ENCODE measurements at regions not wholly inside any gene's neighbourhood (a gene's known extent, or its start where the extent isn't known, plus 50 kb on each side); places are given as distances from the start of the nearest gene placed in this dataset.

GRCh38 chr2:238666543-238666942 is 181.3 kb upstream of the TWIST2 start:
- no peak for TF ChIP-seq CTCF (IDR thresholded peaks at IDR 0.05)
- no peak for TF ChIP-seq POLR2A (IDR thresholded peaks at IDR 0.05)
- no peak for TF ChIP-seq POLR2AphosphoS5 (IDR thresholded peaks at IDR 0.05; ENCODE audit: insufficient read depth in 1 of 2, low read depth in 1 of 2)
- Histone ChIP-seq H3K9me3 (no peaks in the 10 kb centered on the region), H3K4me3 (no peak overlapping the region), H3K36me3 (no peaks in the 10 kb centered on the region), H3K4me1 (no peaks in the 10 kb centered on the region), H3K27me3 (no peaks in the 10 kb centered on the region), H3K27ac (no peak overlapping the region)
- DNase-seq (ENCODE audit: extremely low spot score in 2 of 2) = no peak
- intact Hi-C loops (cut with DNase I) = no loop called here

GRCh38 chr2:238667008-238667407 is 180.9 kb upstream of the TWIST2 start:
- no peak for DNase-seq (ENCODE audit: extremely low spot score in 2 of 2)

GRCh38 chr2:238667639-238668038 is 180.2 kb upstream of the TWIST2 start:
- DNase-seq (ENCODE audit: extremely low spot score in 2 of 2) = no peak
- H3K4me3 ChIP-seq = no peak overlapping the region
- no peaks in the 10 kb centered on the region for H3K27me3 ChIP-seq
- H3K4me1 ChIP-seq = no peaks in the 10 kb centered on the region
- intact Hi-C loops (cut with DNase I) = no loop called here
- no peak overlapping the region for H3K27ac ChIP-seq
- H3K9me3 ChIP-seq = no peaks in the 10 kb centered on the region
- no peak for TF ChIP-seq CTCF (IDR thresholded peaks at IDR 0.05)
- TF ChIP-seq POLR2AphosphoS5 (IDR thresholded peaks at IDR 0.05; ENCODE audit: insufficient read depth in 1 of 2, low read depth in 1 of 2) = no peak
- no peak for TF ChIP-seq POLR2A (IDR thresholded peaks at IDR 0.05)
- H3K36me3 ChIP-seq = no peaks in the 10 kb centered on the region

More at GRCh38 chr2:238667008-238667407, 180.9 kb upstream of the TWIST2 start:
- H3K36me3 ChIP-seq = no peaks in the 10 kb centered on the region
- no peaks in the 10 kb centered on the region for H3K9me3 ChIP-seq
- no peaks in the 10 kb centered on the region for H3K27me3 ChIP-seq
- no peaks in the 10 kb centered on the region for H3K4me1 ChIP-seq
- H3K27ac ChIP-seq = no peak overlapping the region
- H3K4me3 ChIP-seq = no peak overlapping the region
- TF ChIP-seq POLR2AphosphoS5 (IDR thresholded peaks at IDR 0.05; ENCODE audit: insufficient read depth in 1 of 2, low read depth in 1 of 2) (no peak), CTCF (IDR thresholded peaks at IDR 0.05) (no peak), POLR2A (IDR thresholded peaks at IDR 0.05) (no peak)
- intact Hi-C loops (cut with DNase I) = no loop called here

- intact Hi-C loops (cut with DNase I) = no loop called here
- DNase-seq (ENCODE audit: extremely low spot score in 2 of 2) = peak in 1 of 2 donors; percentile 60
- Histone ChIP-seq H3K27ac (no peak overlapping the region), H3K4me3 (no peak overlapping the region), H3K27me3 (no peaks in the 10 kb centered on the region), H3K36me3 (no peaks in the 10 kb centered on the region), H3K9me3 (no peaks in the 10 kb centered on the region), H3K4me1 (no peaks in the 10 kb centered on the region)
- TF ChIP-seq POLR2AphosphoS5 (IDR thresholded peaks at IDR 0.05; ENCODE audit: insufficient read depth in 1 of 2, low read depth in 1 of 2) (no peak), POLR2A (IDR thresholded peaks at IDR 0.05) (no peak), CTCF (IDR thresholded peaks at IDR 0.05) (no peak)
Observed at GRCh38 chr2:238668426-238668825, 179.5 kb upstream of the TWIST2 start.

- no peaks in the 10 kb centered on the region for H3K4me1 ChIP-seq
- no peak overlapping the region for H3K4me3 ChIP-seq
- no peak for DNase-seq (ENCODE audit: extremely low spot score in 2 of 2)
- no peaks in the 10 kb centered on the region for H3K9me3 ChIP-seq
- H3K27ac ChIP-seq = no peak overlapping the region
- TF ChIP-seq POLR2A (IDR thresholded peaks at IDR 0.05) = no peak
- TF ChIP-seq CTCF (IDR thresholded peaks at IDR 0.05) = no peak
- no peak for TF ChIP-seq POLR2AphosphoS5 (IDR thresholded peaks at IDR 0.05; ENCODE audit: insufficient read depth in 1 of 2, low read depth in 1 of 2)
- no peaks in the 10 kb centered on the region for H3K36me3 ChIP-seq
- H3K27me3 ChIP-seq = no peaks in the 10 kb centered on the region
- intact Hi-C loops (cut with DNase I) = no loop called here
Observed at GRCh38 chr2:238669046-238669445, 178.8 kb upstream of the TWIST2 start.

Measured in vagina (tissue), 2 donors.